HepG2 (cell line): ENCODE measurements at regions not wholly inside any gene's neighbourhood (a gene's known extent, or its start where the extent isn't known, plus 50 kb on each side); places are given as distances from the start of the nearest gene placed in this dataset.

ENCODE experiments used
- ATF7-NPFF ChIP-seq: sonication (generic); formaldehyde crosslinking; IDR thresholded peaks from 2 replicates; pipeline ENCODE4 v1.8.1; 2023; ENCODE audit warnings: mild to moderate bottlenecking, low read depth, missing genetic modification reagents, moderate library complexity
- CHCHD3 ChIP-seq: sonication (generic); formaldehyde crosslinking; IDR thresholded peaks from 2 replicates; pipeline ENCODE4 v1.8.0; 2022; ENCODE audit warnings: mild to moderate bottlenecking, missing genetic modification reagents, moderate library complexity
- HOXD1 ChIP-seq: sonication (generic); formaldehyde crosslinking; IDR thresholded peaks from 2 replicates; pipeline ENCODE4 v1.5.0; 2020; ENCODE audit warnings: missing genetic modification reagents
- PCBP2 ChIP-seq: fragments of 200-400 bp; formaldehyde crosslinking; optimal IDR thresholded peaks from 2 replicates; pipeline ENCODE3; 2018; ENCODE audit warnings: low read length, low read depth; ENCODE audit not compliant: poor library complexity, severe bottlenecking
- PHF20 ChIP-seq: sonication (generic); formaldehyde crosslinking; IDR thresholded peaks from 2 replicates; pipeline ENCODE4 v1.5.0; 2020; ENCODE audit warnings: mild to moderate bottlenecking, missing genetic modification reagents
- POLR2G ChIP-seq: fragments of 200-400 bp; formaldehyde crosslinking; IDR thresholded peaks from 2 replicates; pipeline ENCODE4 v1.6.1; 2018; ENCODE audit warnings: mild to moderate bottlenecking, low read depth, low read length, moderate library complexity
- RARG ChIP-seq: sonication (generic); formaldehyde crosslinking; IDR thresholded peaks from 2 replicates; pipeline ENCODE4 v1.4.0; 2020; ENCODE audit warnings: low read depth, mild to moderate bottlenecking, missing genetic modification reagents
- SMC3 ChIP-seq: IDR thresholded peaks from 2 replicates; pipeline ENCODE4 v1.6.1; 2011; ENCODE audit warnings: low read length, improper control_type of control experiment
- YY1 ChIP-seq: IDR thresholded peaks from 2 replicates; pipeline ENCODE4 v1.6.1; 2011; ENCODE audit warnings: low read length, low read depth, moderate library complexity, mild to moderate bottlenecking; ENCODE audit not compliant: insufficient read depth, insufficient replicate concordance
- ZBTB4 ChIP-seq: sonication (generic); formaldehyde crosslinking; IDR thresholded peaks from 2 replicates; pipeline ENCODE4 v1.4.0; 2020; ENCODE audit warnings: missing genetic modification reagents, mild to moderate bottlenecking, borderline replicate concordance
- ZBTB8A ChIP-seq: sonication (generic); formaldehyde crosslinking; IDR thresholded peaks from 2 replicates; pipeline ENCODE4 v1.4.0; 2020; ENCODE audit warnings: mild to moderate bottlenecking, low read depth, missing genetic modification reagents, borderline replicate concordance
- ZMAT3 ChIP-seq: sonication (generic); formaldehyde crosslinking; conservative IDR thresholded peaks from 2 replicates; pipeline ENCODE4 v1.7.0; 2021; ENCODE audit warnings: missing genetic modification reagents
- ZNF251 ChIP-seq: sonication (generic); formaldehyde crosslinking; IDR thresholded peaks from 2 replicates; pipeline ENCODE4 v1.9.0; 2021; ENCODE audit warnings: mild to moderate bottlenecking, missing genetic modification reagents
- ZNF343 ChIP-seq: sonication (generic); formaldehyde crosslinking; IDR thresholded peaks from 2 replicates; pipeline ENCODE4 v1.4.0; 2020; ENCODE audit warnings: mild to moderate bottlenecking, missing genetic modification reagents
- ZNF687 ChIP-seq: sonication (generic); formaldehyde crosslinking; IDR thresholded peaks from 2 replicates; pipeline ENCODE4 v1.5.1; 2020; ENCODE audit warnings: mild to moderate bottlenecking, missing genetic modification reagents, moderate library complexity
- ZNF691 ChIP-seq: sonication (generic); formaldehyde crosslinking; IDR thresholded peaks from 2 replicates; pipeline ENCODE4 v1.4.0; 2020; ENCODE audit warnings: missing genetic modification reagents, low read depth, mild to moderate bottlenecking, borderline replicate concordance
- ZSCAN21 ChIP-seq: sonication (generic); formaldehyde crosslinking; IDR thresholded peaks from 2 replicates; pipeline ENCODE4 v1.8.0; 2022; ENCODE audit warnings: mild to moderate bottlenecking, missing genetic modification reagents, moderate library complexity, borderline replicate concordance
- TF ChIP-seq, protein P1 (sequence below): sonication (generic); formaldehyde crosslinking; IDR thresholded peaks from 2 replicates; pipeline ENCODE4 v1.5.0; 2020; ENCODE audit warnings: mild to moderate bottlenecking, missing genetic modification reagents, moderate library complexity

- TF ChIP-seq ZNF687 (CRISPR knock-in tag), result peak; percentile 63
- no peak for TF ChIP-seq PHF20 (CRISPR knock-in tag)
- TF ChIP-seq ZBTB4 (CRISPR knock-in tag), result 0 out of 2 replicates have a peak, but pooled peaks have one; percentile 35
- no peak for TF ChIP-seq ZNF343 (CRISPR knock-in tag)
- no peak for TF ChIP-seq YY1
- no peak for TF ChIP-seq POLR2G
- no peak for TF ChIP-seq PCBP2
- no peak for TF ChIP-seq ZMAT3 (CRISPR knock-in tag)
- TF ChIP-seq, protein P1, sequence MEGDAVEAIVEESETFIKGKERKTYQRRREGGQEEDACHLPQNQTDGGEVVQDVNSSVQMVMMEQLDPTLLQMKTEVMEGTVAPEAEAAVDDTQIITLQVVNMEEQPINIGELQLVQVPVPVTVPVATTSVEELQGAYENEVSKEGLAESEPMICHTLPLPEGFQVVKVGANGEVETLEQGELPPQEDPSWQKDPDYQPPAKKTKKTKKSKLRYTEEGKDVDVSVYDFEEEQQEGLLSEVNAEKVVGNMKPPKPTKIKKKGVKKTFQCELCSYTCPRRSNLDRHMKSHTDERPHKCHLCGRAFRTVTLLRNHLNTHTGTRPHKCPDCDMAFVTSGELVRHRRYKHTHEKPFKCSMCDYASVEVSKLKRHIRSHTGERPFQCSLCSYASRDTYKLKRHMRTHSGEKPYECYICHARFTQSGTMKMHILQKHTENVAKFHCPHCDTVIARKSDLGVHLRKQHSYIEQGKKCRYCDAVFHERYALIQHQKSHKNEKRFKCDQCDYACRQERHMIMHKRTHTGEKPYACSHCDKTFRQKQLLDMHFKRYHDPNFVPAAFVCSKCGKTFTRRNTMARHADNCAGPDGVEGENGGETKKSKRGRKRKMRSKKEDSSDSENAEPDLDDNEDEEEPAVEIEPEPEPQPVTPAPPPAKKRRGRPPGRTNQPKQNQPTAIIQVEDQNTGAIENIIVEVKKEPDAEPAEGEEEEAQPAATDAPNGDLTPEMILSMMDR (CRISPR knock-in tag), result 0 out of 2 replicates have a peak, but pooled peaks have one; percentile 10
- TF ChIP-seq SMC3, result no peak
- no peak for TF ChIP-seq CHCHD3 (CRISPR knock-in tag)
- no peak for TF ChIP-seq HOXD1 (CRISPR knock-in tag)
- no peak for TF ChIP-seq ATF7-NPFF (CRISPR knock-in tag)
- TF ChIP-seq RARG (CRISPR knock-in tag), result no peak
- TF ChIP-seq ZNF251 (CRISPR knock-in tag), result no peak
- TF ChIP-seq ZSCAN21 (CRISPR knock-in tag), result no peak
- TF ChIP-seq ZNF691 (CRISPR knock-in tag), result peak; percentile 57; the same call in 1 of the 2 replicates
- TF ChIP-seq ZBTB8A (CRISPR knock-in tag), result no peak
Observed at GRCh38 chr2:101613056-101613704, 84.3 kb upstream of the MAP4K4 start (continued).
